ENCODE measurements at regions not wholly inside any gene's neighbourhood (a gene's known extent, or its start where the extent isn't known, plus 50 kb on each side); places are given as distances from the start of the nearest gene placed in this dataset.

- no peak for TF ChIP-seq SP4 (IDR thresholded peaks at IDR 0.05; ENCODE audit: low read length)
- no peak for TF ChIP-seq ASH2L (IDR thresholded peaks at IDR 0.05; ENCODE audit: low read length)
- TF ChIP-seq SRF (IDR thresholded peaks at IDR 0.05; ENCODE audit: low read depth, low read length): no peak
- TF ChIP-seq CHD7 (IDR thresholded peaks at IDR 0.05; ENCODE audit: insufficient replicate concordance, low read length): no peak
- TF ChIP-seq SP2 (IDR thresholded peaks at IDR 0.05; ENCODE audit: low read length): no peak
- TF ChIP-seq RFX5 (IDR thresholded peaks at IDR 0.05; ENCODE audit: borderline replicate concordance, low read depth, low read length): no peak
These were observed 141.2 kb upstream of the ABCB5 start (continued) for GRCh38 chr7:20474249-20474648.

All from H1 (cell line).